H9 (cell line): ENCODE measurements at regions not wholly inside any gene's neighbourhood (a gene's known extent, or its start where the extent isn't known, plus 50 kb on each side); places are given as distances from the start of the nearest gene placed in this dataset.

ENCODE experiments used
- DNase-seq: peaks from one replicate; pipeline ENCODE4 v3.0.0-alpha.2; 2017
- H2AFZ ChIP-seq: one replicate; pipeline ENCODE4 v1.6.1; 2013; ENCODE audit warnings: mild to moderate bottlenecking, low read length, control low read depth, moderate library complexity
- H2AK5ac ChIP-seq: 2 replicates; pipeline ENCODE4 v1.6.1; 2013; ENCODE audit warnings: low read length, control low read depth, mixed read lengths; ENCODE audit not compliant: insufficient read length
- H2BK120ac ChIP-seq: one replicate; pipeline ENCODE4 v1.6.1; 2013; ENCODE audit warnings: low read depth, mild to moderate bottlenecking, low read length, control low read depth, inconsistent platforms; ENCODE audit not compliant: poor library complexity, severe bottlenecking
- H2BK12ac ChIP-seq: 2 replicates; pipeline ENCODE4 v1.6.1; 2013; ENCODE audit warnings: low read length, control low read depth, mixed read lengths, low read depth; ENCODE audit not compliant: insufficient read length
- H2BK15ac ChIP-seq: 2 replicates; pipeline ENCODE4 v1.6.1; 2013; ENCODE audit warnings: low read depth, low read length, control low read depth
- H2BK20ac ChIP-seq: one replicate; pipeline ENCODE4 v1.6.1; 2013; ENCODE audit warnings: low read depth, mild to moderate bottlenecking, low read length, control low read depth, inconsistent platforms; ENCODE audit not compliant: poor library complexity, severe bottlenecking
- H2BK5ac ChIP-seq: 2 replicates; pipeline ENCODE4 v1.6.1; 2013; ENCODE audit warnings: low read length, control low read depth, mixed read lengths; ENCODE audit not compliant: insufficient read length
- H3K14ac ChIP-seq: 2 replicates; pipeline ENCODE4 v1.6.1; 2013; ENCODE audit warnings: low read length, control low read depth; ENCODE audit not compliant: insufficient read depth
- H3K18ac ChIP-seq: 2 replicates; pipeline ENCODE4 v1.6.1; 2013; ENCODE audit warnings: low read depth, mild to moderate bottlenecking, mixed read lengths, low read length, control low read depth; ENCODE audit not compliant: insufficient read length
- H3K23ac ChIP-seq: 2 replicates; pipeline ENCODE4 v1.6.1; 2013; ENCODE audit warnings: low read length, control low read depth, mixed read lengths, low read depth; ENCODE audit not compliant: insufficient read length
- H3K23me2 ChIP-seq: 2 replicates; pipeline ENCODE4 v1.6.1; 2013; ENCODE audit warnings: low read depth, mild to moderate bottlenecking, mixed read lengths, low read length, control low read depth; ENCODE audit not compliant: insufficient read length, poor library complexity, severe bottlenecking
- H3K27ac ChIP-seq: 2 replicates; pipeline ENCODE4 v1.5.1; 2013; ENCODE audit warnings: low read length, control low read depth, mixed read lengths, low read depth; ENCODE audit not compliant: insufficient read length
- H3K27me3 ChIP-seq: 2 replicates; pipeline ENCODE4 v1.6.1; 2013; ENCODE audit warnings: low read length, control low read depth, inconsistent platforms; ENCODE audit not compliant: insufficient read depth
- H3K4ac ChIP-seq: 2 replicates; pipeline ENCODE4 v1.6.1; 2013; ENCODE audit warnings: low read depth, mild to moderate bottlenecking, control low read depth, inconsistent platforms, low read length, moderate library complexity
- H3K4me1 ChIP-seq: 2 replicates; pipeline ENCODE4 v1.6.1; 2013; ENCODE audit warnings: low read length, control low read depth, inconsistent platforms; ENCODE audit not compliant: insufficient read depth
- H3K4me2 ChIP-seq: 2 replicates; pipeline ENCODE4 v1.6.1; 2013; ENCODE audit warnings: low read length, control low read depth, mixed read lengths; ENCODE audit not compliant: insufficient read length, insufficient read depth
- H3K56ac ChIP-seq: 2 replicates; pipeline ENCODE4 v1.6.1; 2013; ENCODE audit warnings: low read depth, mild to moderate bottlenecking, mixed read lengths, low read length, control low read depth; ENCODE audit not compliant: insufficient read length
- H3K79me1 ChIP-seq: 2 replicates; pipeline ENCODE4 v1.6.1; 2013; ENCODE audit warnings: low read depth, mild to moderate bottlenecking, moderate library complexity, low read length, control low read depth, inconsistent platforms; ENCODE audit not compliant: insufficient read depth, poor library complexity, severe bottlenecking
- H3K79me2 ChIP-seq: 2 replicates; pipeline ENCODE4 v1.6.1; 2013; ENCODE audit warnings: low read length, control low read depth, inconsistent platforms; ENCODE audit not compliant: insufficient read depth
- H3K9ac ChIP-seq: 2 replicates; pipeline ENCODE4 v1.6.1; 2013; ENCODE audit warnings: low read length, control low read depth, mixed read lengths; ENCODE audit not compliant: insufficient read length; ENCODE audit errors: extremely low read depth
- H3K9me3 ChIP-seq: one replicate; pipeline ENCODE4 v1.6.1; 2013; ENCODE audit warnings: low read depth, low read length, inconsistent platforms; ENCODE audit not compliant: control insufficient read depth
- H3T11ph ChIP-seq: one replicate; pipeline ENCODE4 v1.6.1; 2013; ENCODE audit warnings: mild to moderate bottlenecking, low read length, control low read depth, inconsistent platforms
- H4K20me1 ChIP-seq: one replicate; pipeline ENCODE4 v1.6.1; 2013; ENCODE audit not compliant: control insufficient read depth, insufficient read length, insufficient read depth
- H4K5ac ChIP-seq: 2 replicates; pipeline ENCODE4 v1.6.1; 2013; ENCODE audit warnings: low read depth, mild to moderate bottlenecking, mixed read lengths, low read length, control low read depth; ENCODE audit not compliant: insufficient read length
- H4K8ac ChIP-seq: replicated peaks from 2 replicates; pipeline ENCODE4 v1.6.1; 2013; ENCODE audit warnings: low read length, control low read depth, mixed read lengths, low read depth; ENCODE audit not compliant: insufficient read length
- H4K91ac ChIP-seq: 2 replicates; pipeline ENCODE4 v1.6.1; 2013; ENCODE audit warnings: low read depth, mild to moderate bottlenecking, moderate library complexity, mixed read lengths, low read length, control low read depth; ENCODE audit not compliant: insufficient read length
- H3K27ac Mint-ChIP-seq, 3 experiments: 2 replicates in 2 of 3; 3 replicates in 1 of 3; pipeline ENCODE4 v1.8.0; 2020 to 2021; ENCODE audit warnings: mixed read lengths in 3 of 3, mild to moderate bottlenecking in 1 of 3, moderate library complexity in 1 of 3
- H3K27me3 Mint-ChIP-seq: 2 replicates; pipeline ENCODE4 v1.8.0; 2021; ENCODE audit warnings: low read depth, mild to moderate bottlenecking, moderate library complexity, mixed read lengths
- H3K36me3 Mint-ChIP-seq, 3 experiments: 2 replicates in 2 of 3; 3 replicates in 1 of 3; pipeline ENCODE4 v1.8.0; 2020 to 2021; ENCODE audit warnings: low read depth in 3 of 3, mixed read lengths in 3 of 3; ENCODE audit not compliant: insufficient read depth in 1 of 3
- H3K4me1 Mint-ChIP-seq, 2 experiments: 2 replicates each; pipeline ENCODE4 v1.8.0; 2020; ENCODE audit warnings: mixed read lengths in 2 of 2
- H3K4me3 Mint-ChIP-seq, 2 experiments: 2 replicates in 1 of 2; 3 replicates in 1 of 2; pipeline ENCODE4 v1.8.0; 2020 to 2021; ENCODE audit warnings: mild to moderate bottlenecking in 2 of 2, mixed read lengths in 2 of 2, moderate library complexity in 1 of 2
- H3K9me3 Mint-ChIP-seq, 2 experiments: 2 replicates in 1 of 2; 3 replicates in 1 of 2; pipeline ENCODE4 v1.8.0; 2020; ENCODE audit warnings: mild to moderate bottlenecking in 2 of 2, mixed read lengths in 2 of 2, moderate library complexity in 1 of 2
- CTCF ChIP-seq: fragments of 200-600 bp; sonication (generic); conservative IDR thresholded peaks from 3 replicates; pipeline ENCODE4 v1.8.0; 2021; ENCODE audit warnings: antibody characterized with exemption, mild to moderate bottlenecking
- WGBS: extraction: QIAGEN DNeasy Blood & Tissue Kit; methylation state at CpG from one replicate; pipeline ENCODE4 v1.1.7; 2013; ENCODE audit warnings: missing lambda C conversion rate, low lambda C conversion rate, mixed read lengths; ENCODE audit not compliant: insufficient read length; ENCODE audit errors: extremely low coverage; 5-methylcytosine and 5-hydroxymethylcytosine counted together

GRCh38 chr6:19377722-19378121 lies 459.4 kb upstream of the ID4 start:
- Histone ChIP-seq H2AK5ac (no peak overlapping the region), H3K9me3 (no peaks in the 10 kb centered on the region), H3K56ac (no peak overlapping the region), H4K8ac (no peak overlapping the region), H3K23me2 (no peaks in the 10 kb centered on the region), H3K4me1 (no peaks in the 10 kb centered on the region; the same call in 1 of the 2 replicates), H3K4ac (no peak overlapping the region), H3T11ph (no peak overlapping the region), H4K5ac (no peak overlapping the region), H2BK20ac (no peak overlapping the region), H3K27me3 (no peaks in the 10 kb centered on the region), H2AFZ (no peak overlapping the region), H3K79me1 (no peaks in the 10 kb centered on the region), H4K91ac (no peak overlapping the region), H3K18ac (no peak overlapping the region), H3K79me2 (no peaks in the 10 kb centered on the region), H3K23ac (no peak overlapping the region), H2BK15ac (no peak overlapping the region), H3K9ac (no peak overlapping the region), H4K20me1 (no peaks in the 10 kb centered on the region), H3K14ac (no peak overlapping the region), H2BK120ac (no peak overlapping the region), H2BK12ac (no peak overlapping the region), H2BK5ac (no peak overlapping the region), H3K4me2 (no peak overlapping the region), H3K27ac (no peak overlapping the region)
- no peak for TF ChIP-seq CTCF
- Mint-ChIP-seq H3K27me3 (no peaks in the 10 kb centered on the region), H3K9me3 (no peaks in the 10 kb centered on the region; a peak in 1 of 5 replicates), H3K4me1 (peaks cover 3% of the 10 kb centered on the region in 2 experiments; a peak in 1 of 4 replicates), H3K4me3 (no peak overlapping the region), H3K27ac (no peak overlapping the region), H3K36me3 (no peaks in the 10 kb centered on the region)
- no CpG with 5 or more reads among the region's 3 CpGs for WGBS
- DNase-seq, result no peak
